ENCODE measurements at regions not wholly inside any gene's neighbourhood (a gene's known extent, or its start where the extent isn't known, plus 50 kb on each side); places are given as distances from the start of the nearest gene placed in this dataset.

DNA sequence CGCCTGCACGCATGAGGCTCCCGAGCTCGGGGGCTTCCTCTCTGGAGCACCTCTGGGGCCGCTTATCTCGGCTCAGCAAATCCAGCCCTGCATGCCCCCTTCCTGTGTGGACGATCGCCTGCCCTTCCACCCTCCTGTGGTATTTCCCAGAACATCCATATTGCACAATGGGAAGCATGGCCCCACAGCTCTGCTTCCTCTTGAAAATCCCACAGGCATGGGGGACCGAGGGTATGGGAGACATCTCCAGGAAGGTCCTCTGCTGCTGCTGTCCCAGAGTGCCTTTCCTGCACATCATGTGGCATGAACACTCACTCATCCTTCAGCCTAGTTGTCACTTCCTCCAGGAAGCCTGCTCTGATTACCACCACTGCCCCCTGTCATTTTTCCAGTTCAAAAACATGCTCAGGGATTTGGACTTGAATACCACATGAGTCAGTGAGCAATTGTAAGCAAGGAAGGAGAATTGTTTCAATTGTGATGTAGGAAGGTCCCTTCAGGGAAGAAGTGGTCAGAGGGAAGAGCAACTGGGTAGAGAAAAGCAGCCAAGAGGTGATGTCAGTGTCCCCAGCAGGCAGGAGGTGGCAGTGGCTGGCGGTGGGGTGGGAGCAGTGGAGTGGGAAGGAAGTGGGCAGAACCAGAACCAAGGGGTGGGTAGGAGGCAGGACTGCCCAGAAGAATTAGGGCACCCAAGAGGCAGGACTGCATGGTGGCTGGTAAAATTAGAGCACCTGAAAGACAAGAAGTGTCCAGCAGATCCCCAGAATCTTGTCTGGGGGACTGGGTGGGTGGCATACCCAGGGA is 67.5 kb upstream of the ZMIZ1 start:
- intact Hi-C loops (cut with micrococcal nuclease), result no loop called here
- H3K27me3 Mint-ChIP-seq, result peaks cover 14% of the 10 kb centered on the region
- H3K9me3 Mint-ChIP-seq, result no peaks in the 10 kb centered on the region
- no peak for DNase-seq
- no peak overlapping the region for H3K27ac Mint-ChIP-seq
- peaks cover 6% of the 10 kb centered on the region for H3K4me1 Mint-ChIP-seq
- H3K36me3 Mint-ChIP-seq (ENCODE audit: low read depth), result no peaks in the 10 kb centered on the region
- no peak overlapping the region for H3K4me3 Mint-ChIP-seq

DNA sequence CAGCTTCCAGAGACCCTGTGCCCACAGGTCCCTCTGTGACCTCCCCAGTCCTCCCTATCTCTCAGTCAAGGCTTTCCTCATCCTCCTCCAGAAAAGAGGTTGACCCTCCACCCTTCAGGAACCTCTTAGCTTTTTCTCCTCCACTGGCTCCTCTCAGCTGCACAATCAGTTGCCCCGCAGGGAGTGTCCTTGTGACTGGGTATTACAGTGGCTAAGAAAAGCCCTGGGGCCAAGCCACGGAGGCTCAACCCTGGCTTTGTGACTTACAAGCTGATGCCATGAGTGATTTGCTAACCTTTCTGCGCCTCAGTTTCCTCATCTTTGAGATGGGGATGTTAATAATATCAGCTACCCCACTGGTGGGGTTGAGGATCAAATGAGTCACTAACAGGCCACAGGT is 66.4 kb upstream of the ZMIZ1 start:
- intact Hi-C loops (cut with micrococcal nuclease), result no loop called here
- no peaks in the 10 kb centered on the region for H3K36me3 Mint-ChIP-seq (ENCODE audit: low read depth)
- peaks cover 12% of the 10 kb centered on the region for H3K27me3 Mint-ChIP-seq
- H3K4me1 Mint-ChIP-seq, result peaks cover 6% of the 10 kb centered on the region
- H3K27ac Mint-ChIP-seq, result no peak overlapping the region
- no peak overlapping the region for H3K4me3 Mint-ChIP-seq
- no peak for DNase-seq
- H3K9me3 Mint-ChIP-seq, result no peaks in the 10 kb centered on the region

DNA sequence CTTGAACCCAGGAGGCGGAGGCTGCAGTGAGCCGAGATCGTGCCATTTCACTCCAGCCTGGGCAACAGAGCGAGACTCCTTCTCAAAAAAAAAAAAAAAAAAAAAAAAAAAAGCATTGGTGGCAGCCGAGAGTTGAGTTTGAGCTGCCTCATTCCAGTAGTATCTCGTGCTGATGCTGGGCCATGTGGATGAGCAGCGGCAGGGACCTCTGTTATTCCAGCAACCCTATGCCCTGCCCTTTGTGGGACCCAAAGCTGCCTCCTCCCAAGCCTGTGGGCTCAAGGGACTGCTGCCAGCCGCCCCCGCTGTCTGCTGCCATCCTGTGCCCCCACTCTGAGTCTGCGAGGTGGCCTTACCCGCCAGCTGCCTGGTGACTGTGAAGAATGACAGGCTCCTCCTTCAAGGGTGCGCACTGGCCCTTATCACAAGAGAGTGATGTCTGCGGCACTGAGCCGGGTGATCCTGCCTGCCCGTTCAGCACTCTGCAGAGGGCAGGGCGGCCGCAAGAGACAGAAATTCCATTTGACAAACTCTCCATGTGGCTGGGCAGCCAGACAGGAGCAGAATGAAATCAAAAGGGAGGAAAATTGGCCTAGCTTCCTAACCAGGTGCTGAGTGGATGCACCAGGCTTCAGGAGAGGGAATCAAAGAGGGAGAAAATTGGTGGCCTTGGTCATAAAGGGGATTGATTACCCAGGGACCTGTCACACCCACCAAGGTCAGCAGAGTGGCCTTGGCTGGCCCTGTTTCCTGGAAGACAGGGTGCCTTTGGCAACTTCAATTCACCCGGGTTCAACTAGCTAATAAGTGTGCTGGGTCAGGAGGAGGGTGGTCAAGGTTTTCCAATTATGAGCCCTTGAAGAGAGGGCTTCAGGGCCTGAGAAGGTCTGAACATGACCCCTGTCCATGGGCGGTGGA is 65.3 kb upstream of the ZMIZ1 start:
- no peaks in the 10 kb centered on the region for H3K36me3 Mint-ChIP-seq (ENCODE audit: low read depth)
- H3K9me3 Mint-ChIP-seq, result no peaks in the 10 kb centered on the region
- peak overlapping the region; percentile 43 for H3K27ac Mint-ChIP-seq
- intact Hi-C loops (cut with micrococcal nuclease), result no loop called here
- H3K4me3 Mint-ChIP-seq, result no peak overlapping the region
- H3K4me1 Mint-ChIP-seq, result peaks cover 5% of the 10 kb centered on the region
- no peak for DNase-seq
- H3K27me3 Mint-ChIP-seq, result peaks cover 14% of the 10 kb centered on the region

DNA sequence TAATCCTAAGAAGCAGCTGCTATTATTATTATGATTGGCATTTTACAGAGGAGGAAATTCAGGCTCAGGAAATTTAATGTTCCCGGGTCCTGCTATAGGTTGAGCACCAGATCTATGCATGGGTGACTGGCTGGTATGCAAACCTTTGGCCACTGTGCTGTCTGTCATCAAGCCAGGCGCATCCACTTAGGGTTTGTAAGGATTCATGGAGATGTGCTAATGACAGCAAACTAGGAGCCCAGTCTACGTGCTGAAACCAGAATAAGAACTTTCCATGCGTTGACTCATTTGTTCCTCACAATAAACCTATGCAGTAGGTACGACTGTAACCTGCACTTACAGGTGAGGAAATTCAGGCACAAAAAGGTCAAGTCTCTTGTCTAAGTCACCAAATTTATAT is 64.5 kb upstream of the ZMIZ1 start:
- Mint-ChIP-seq H3K4me3 (no peak overlapping the region), H3K36me3 (ENCODE audit: low read depth) (no peaks in the 10 kb centered on the region), H3K27ac (no peak overlapping the region), H3K27me3 (peaks cover 18% of the 10 kb centered on the region), H3K9me3 (no peaks in the 10 kb centered on the region), H3K4me1 (peaks cover 5% of the 10 kb centered on the region)
- no peak for DNase-seq
- intact Hi-C loops (cut with micrococcal nuclease), result no loop called here

DNA sequence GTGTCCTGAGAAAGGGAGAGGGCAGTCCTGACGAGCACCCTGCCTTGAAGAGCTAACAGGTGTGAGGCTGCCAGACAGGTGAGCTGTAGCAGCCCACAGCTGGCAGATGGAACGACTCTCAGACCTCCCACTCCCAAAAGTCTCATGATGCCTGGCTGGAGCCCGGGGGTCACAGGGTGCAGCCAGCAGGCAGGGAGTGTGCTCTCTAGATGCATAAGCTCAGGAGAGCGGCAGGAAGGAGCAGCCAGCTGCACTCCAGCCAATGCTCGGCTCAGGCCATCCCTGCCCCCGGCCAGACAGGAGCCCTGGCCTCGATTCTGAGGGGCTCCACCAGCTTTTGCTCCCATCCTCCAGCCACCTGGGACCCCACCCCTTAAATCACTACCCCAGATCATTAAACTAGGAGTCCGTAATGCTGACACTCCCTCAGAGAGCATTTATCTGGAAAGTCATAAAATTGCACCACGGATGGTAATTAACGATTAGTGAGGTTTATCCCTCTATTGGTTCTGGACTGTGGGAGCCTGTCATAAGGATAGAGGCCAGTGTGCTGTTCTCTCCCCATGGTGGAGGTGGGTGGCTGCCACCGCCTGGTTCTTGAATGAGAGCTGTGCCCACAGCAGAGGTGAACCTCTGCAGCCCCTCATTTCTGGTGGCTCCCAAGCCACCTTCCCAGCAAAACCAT is 63.5 kb upstream of the ZMIZ1 start:
- H3K27me3 Mint-ChIP-seq, result peaks cover 18% of the 10 kb centered on the region
- DNase-seq, result no peak
- H3K4me3 Mint-ChIP-seq, result no peak overlapping the region
- intact Hi-C loops (cut with micrococcal nuclease), result no loop called here
- H3K9me3 Mint-ChIP-seq, result no peaks in the 10 kb centered on the region
- H3K4me1 Mint-ChIP-seq, result peaks cover 5% of the 10 kb centered on the region
- H3K27ac Mint-ChIP-seq, result no peak overlapping the region
- no peaks in the 10 kb centered on the region for H3K36me3 Mint-ChIP-seq (ENCODE audit: low read depth)

DNA sequence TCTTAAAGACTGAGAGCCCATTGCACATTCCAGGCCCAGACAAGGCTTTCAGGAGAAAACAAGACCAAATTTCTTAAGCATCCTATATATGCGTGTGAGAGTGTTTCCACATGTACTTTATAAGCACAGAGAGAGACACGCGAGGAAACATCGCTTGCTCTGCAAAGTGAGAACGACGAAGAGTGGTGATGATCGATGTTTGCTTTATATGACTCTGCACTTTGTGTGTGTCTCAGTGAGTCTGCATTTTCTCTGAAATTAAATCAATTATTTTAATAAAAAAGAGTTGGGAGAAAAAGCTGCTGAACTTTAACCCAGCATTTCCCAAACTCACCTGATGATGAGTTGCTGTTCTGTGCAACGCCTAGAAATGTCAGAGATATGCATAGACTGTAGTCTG is 61.7 kb upstream of the ZMIZ1 start:
- intact Hi-C loops (cut with micrococcal nuclease), result no loop called here
- H3K4me1 Mint-ChIP-seq, result peaks cover 2% of the 10 kb centered on the region
- H3K9me3 Mint-ChIP-seq, result no peaks in the 10 kb centered on the region

DNA sequence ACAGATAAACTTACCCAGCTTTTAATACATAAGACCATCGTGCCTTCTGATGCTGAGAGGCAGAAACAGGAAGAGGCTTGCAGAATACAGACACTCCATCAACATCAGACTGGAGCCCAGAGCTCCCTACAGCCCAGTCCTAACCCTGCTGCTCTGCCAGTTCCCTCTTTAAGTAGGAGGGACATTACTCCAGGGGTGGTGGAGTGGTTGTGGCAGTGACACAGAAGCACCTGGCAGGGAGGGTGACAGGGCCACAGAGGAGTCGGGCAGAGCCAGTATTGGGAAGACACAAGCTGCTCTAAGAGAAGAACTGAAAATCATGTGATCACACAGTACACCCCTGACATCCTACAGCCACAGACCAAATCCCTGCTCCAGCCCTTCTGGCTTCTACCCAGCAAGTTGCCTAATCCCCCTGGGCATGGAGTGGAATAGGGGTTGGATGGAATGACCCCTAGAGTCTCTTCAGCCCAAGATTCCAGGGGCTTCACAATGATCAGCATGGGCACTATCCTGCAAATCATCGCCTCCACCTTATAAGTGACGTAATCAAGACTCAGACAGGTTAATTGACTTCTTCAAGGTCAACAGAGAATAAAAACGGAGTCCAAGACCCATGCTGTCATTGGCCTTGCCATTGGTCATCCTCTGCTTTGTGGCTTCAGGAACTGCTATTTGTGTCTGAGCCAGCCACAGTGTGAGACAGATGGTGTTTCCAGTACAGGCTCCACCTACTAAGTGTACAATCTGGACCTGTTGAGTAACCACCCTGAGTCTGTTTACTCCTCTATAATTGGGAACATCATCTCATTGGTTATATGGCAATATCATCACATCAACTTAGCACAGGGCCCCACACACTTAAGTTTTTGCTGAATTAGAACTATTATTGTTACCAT is 61.1 kb upstream of the ZMIZ1 start:
- no peak for DNase-seq
- intact Hi-C loops (cut with micrococcal nuclease), result no loop called here
- Mint-ChIP-seq H3K9me3 (no peaks in the 10 kb centered on the region), H3K4me1 (peaks cover 2% of the 10 kb centered on the region), H3K4me3 (no peak overlapping the region), H3K27ac (no peak overlapping the region), H3K36me3 (ENCODE audit: low read depth) (no peaks in the 10 kb centered on the region), H3K27me3 (peaks cover 17% of the 10 kb centered on the region)

More for the DNA sequence above, 61.7 kb upstream of the ZMIZ1 start:
- no peak overlapping the region for H3K4me3 Mint-ChIP-seq
- no peak overlapping the region for H3K27ac Mint-ChIP-seq
- H3K36me3 Mint-ChIP-seq (ENCODE audit: low read depth), result no peaks in the 10 kb centered on the region
- H3K27me3 Mint-ChIP-seq, result peaks cover 14% of the 10 kb centered on the region
- DNase-seq, result no peak

DNA sequence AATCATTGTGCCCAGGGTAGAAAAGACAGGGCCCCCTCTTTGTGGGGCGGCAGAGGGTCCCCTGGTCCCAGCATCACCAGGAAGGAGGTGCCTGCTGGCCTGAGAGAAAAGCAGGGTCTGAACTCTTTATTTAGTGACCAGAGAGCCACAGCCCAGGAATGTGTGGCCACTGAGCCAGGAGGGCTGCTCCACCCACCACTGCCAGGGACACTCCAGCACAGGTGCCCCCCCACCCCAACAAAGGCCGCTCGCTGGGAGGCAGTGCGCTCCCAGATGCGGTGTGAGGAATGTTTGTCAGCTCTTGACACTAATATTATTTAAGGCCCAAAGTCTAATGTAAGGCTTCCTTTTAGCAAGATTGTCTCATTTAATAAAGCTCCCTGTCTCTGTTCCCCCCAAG is 59.6 kb upstream of the ZMIZ1 start:
- H3K4me1 Mint-ChIP-seq, result peaks cover 2% of the 10 kb centered on the region
- H3K27ac Mint-ChIP-seq, result no peak overlapping the region
- intact Hi-C loops (cut with micrococcal nuclease), result no loop called here
- no peaks in the 10 kb centered on the region for H3K9me3 Mint-ChIP-seq
- no peak for DNase-seq
- peaks cover 20% of the 10 kb centered on the region for H3K27me3 Mint-ChIP-seq
- no peaks in the 10 kb centered on the region for H3K36me3 Mint-ChIP-seq (ENCODE audit: low read depth)
- H3K4me3 Mint-ChIP-seq, result no peak overlapping the region

DNA sequence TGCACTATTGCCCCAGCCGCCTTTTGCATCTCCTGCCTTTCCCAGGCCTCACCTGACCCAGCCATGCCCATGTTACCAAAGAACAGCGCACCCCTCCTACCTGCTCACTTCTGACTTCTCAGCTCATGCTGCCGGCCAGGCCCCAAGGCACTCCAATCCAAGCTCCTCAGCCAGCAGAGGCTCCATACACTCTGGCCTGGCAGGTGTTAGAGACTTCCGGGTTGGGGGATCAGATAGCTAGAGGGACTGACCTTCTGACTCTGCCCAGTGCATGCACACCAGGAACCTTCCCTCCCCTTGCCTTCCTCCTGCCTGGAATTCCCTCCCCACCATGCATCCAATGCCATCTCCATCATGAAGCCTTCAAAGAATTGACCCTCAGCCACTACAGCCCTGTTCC is 56.2 kb upstream of the ZMIZ1 start:
- Mint-ChIP-seq H3K27ac (no peak overlapping the region), H3K27me3 (peaks cover 23% of the 10 kb centered on the region), H3K36me3 (ENCODE audit: low read depth) (no peaks in the 10 kb centered on the region), H3K4me1 (no peaks in the 10 kb centered on the region), H3K9me3 (no peaks in the 10 kb centered on the region), H3K4me3 (no peak overlapping the region)
- no peak for DNase-seq
- intact Hi-C loops (cut with micrococcal nuclease), result no loop called here

DNA sequence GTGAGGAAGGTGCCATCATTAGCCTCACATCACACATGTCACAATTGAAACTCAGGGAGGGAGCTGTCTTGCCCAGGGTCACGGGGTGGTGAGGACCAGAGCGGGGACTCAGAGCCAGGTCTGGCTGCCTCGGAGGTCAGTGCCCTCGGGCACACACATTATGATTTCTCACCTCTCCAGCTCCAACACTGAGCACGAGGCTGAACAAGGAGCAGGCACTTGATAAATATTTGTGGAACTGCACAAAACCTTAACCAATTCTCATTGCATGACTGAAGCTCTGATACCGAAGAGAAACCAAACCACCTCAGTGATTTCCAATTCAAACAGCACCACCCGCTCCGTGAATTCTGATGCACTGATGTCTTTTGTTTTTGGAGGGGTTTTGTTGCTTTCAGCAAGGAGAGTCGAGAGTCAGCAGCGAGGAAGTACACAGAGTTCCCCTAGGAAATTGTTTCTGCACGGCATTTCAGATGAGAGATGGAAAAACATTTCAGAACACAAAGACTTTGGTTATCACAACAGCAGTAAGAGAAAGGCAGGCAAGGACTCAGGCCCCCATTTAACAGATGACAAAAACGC is 55.3 kb upstream of the ZMIZ1 start:
- no peaks in the 10 kb centered on the region for H3K9me3 Mint-ChIP-seq
- peaks cover 21% of the 10 kb centered on the region for H3K27me3 Mint-ChIP-seq
- no peak overlapping the region for H3K4me3 Mint-ChIP-seq
- no peaks in the 10 kb centered on the region for H3K4me1 Mint-ChIP-seq
- no peak overlapping the region for H3K27ac Mint-ChIP-seq
- no peaks in the 10 kb centered on the region for H3K36me3 Mint-ChIP-seq (ENCODE audit: low read depth)
- DNase-seq, result no peak
- intact Hi-C loops (cut with micrococcal nuclease), result no loop called here

DNA sequence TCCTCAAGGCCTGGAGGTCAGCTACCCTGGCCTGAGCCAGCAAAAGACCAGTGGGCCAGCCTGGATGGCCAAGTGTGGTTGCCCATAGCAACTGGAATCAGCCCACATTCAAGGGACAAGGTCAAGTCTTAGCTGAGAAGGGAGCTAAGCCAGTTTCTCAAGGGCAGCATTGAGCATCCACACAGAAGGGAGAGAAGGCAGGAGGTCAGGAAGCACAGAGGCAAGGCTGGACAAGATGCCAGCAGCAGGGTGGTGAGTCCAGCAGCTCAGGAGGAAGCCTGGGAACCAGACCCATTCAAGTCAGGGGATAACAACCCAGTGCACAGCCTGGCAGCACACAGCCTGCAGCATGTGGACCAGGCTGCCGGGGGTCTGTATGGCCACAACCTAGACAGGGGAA is 54.0 kb upstream of the ZMIZ1 start:
- Mint-ChIP-seq H3K27ac (no peak overlapping the region), H3K4me3 (no peak overlapping the region)

DNA sequence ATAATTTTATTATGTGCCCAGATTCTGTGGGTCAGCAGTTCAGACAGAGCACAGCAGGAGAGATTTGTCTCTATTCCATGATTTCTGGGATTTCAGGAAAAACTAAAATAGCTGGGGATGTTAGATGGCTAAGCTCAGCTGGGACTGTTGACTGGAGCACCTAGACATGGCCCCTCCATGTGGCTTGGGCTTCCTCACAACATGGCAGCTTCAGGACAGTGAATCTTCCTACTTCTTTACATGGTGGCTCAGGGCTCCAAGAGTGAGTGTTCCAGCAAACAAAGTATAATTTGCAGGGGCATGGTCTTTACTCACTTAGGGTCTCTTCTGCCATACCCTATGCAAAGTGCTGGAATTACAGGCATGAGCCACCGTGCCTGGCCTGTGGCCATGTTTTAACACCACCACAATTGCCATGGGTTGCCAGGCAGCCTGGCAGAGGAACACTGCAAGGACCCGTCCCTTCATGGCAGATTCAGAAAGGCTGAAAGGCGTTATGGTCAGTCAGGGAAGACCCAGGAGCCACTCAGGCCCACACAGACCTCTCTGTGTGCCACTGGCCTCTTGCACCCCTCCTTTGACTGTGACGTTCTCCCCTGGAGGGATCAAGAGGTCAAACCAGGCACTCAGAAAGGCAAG is 50.8 kb upstream of the ZMIZ1 start:
- Mint-ChIP-seq H3K27me3 (peaks cover 12% of the 10 kb centered on the region), H3K36me3 (ENCODE audit: low read depth) (no peaks in the 10 kb centered on the region), H3K27ac (no peak overlapping the region), H3K4me3 (no peak overlapping the region), H3K9me3 (no peaks in the 10 kb centered on the region), H3K4me1 (no peaks in the 10 kb centered on the region)
- intact Hi-C loops (cut with micrococcal nuclease), result no loop called here
- no peak for DNase-seq

More for the DNA sequence above, 54.0 kb upstream of the ZMIZ1 start:
- Mint-ChIP-seq H3K36me3 (ENCODE audit: low read depth) (no peaks in the 10 kb centered on the region), H3K4me1 (no peaks in the 10 kb centered on the region), H3K9me3 (no peaks in the 10 kb centered on the region), H3K27me3 (peaks cover 18% of the 10 kb centered on the region)
- no peak for DNase-seq
- intact Hi-C loops (cut with micrococcal nuclease), result no loop called here

Measured in activated CD4-positive, alpha-beta T cell treated with anti-CD3 and anti-CD28 coated beads, Interleukin-2, amount 10 ng/mL, durations not matched to agents 24 days and 14 days (primary cell).